Esophagus muscularis mucosa (tissue), 4 donors: ENCODE measurements at regions not wholly inside any gene's neighbourhood (a gene's known extent, or its start where the extent isn't known, plus 50 kb on each side); places are given as distances from the start of the nearest gene placed in this dataset.

Experiments
- DNase-seq: peaks from one replicate; pipeline ENCODE4 v3.0.0-alpha.2; 2017; ENCODE audit errors: extremely low spot score
- H3K27ac ChIP-seq, 4 donors: fragments of 200-600 bp; sonication (generic); replicated peaks in 1 of 4; 1 replicate in 3 of 4; 2 replicates in 1 of 4; pipeline ENCODE4 v1.5.1; 2016 to 2019; ENCODE audit warnings: mild to moderate bottlenecking in 1 of 4
- H3K27me3 ChIP-seq, 4 donors: fragments of 200-600 bp; sonication (generic); one replicate each; pipeline versions ENCODE4 v1.5.1 to v1.6.0; 2016 to 2019
- H3K36me3 ChIP-seq, 4 donors: fragments of 200-600 bp; sonication (generic); one replicate each; pipeline ENCODE4 v1.5.1; 2016 to 2019
- H3K4me1 ChIP-seq, 4 donors: fragments of 200-600 bp; sonication (generic); one replicate each; pipeline ENCODE4 v1.5.1; 2016 to 2019
- H3K4me3 ChIP-seq, 4 donors: fragments of 200-600 bp; sonication (generic); 1 replicate in 2 of 4; 2 replicates in 2 of 4; pipeline ENCODE4 v1.5.1; 2016 to 2019; ENCODE audit warnings: mild to moderate bottlenecking in 4 of 4, moderate library complexity in 1 of 4
- H3K9me3 ChIP-seq, 4 donors: fragments of 200-600 bp; sonication (generic); 1 replicate in 3 of 4; 2 replicates in 1 of 4; pipeline ENCODE4 v1.5.1; 2016 to 2019
- CTCF ChIP-seq, 3 experiments: fragments of 200-600 bp in 2 of 3; fragments of 450-650 bp in 1 of 3; sonication (generic) in 2 of 3; IDR thresholded peaks; one replicate each; pipeline ENCODE4 v1.5.1; 2017 to 2019; ENCODE audit warnings: antibody characterized with exemption in 3 of 3, mild to moderate bottlenecking in 2 of 3, moderate library complexity in 1 of 3
- EP300 ChIP-seq: sonication (generic); formaldehyde crosslinking; IDR thresholded peaks from one replicate; pipeline ENCODE4 v1.6.1; 2017; ENCODE audit warnings: antibody characterized with exemption
- POLR2A ChIP-seq: fragments of 450-650 bp; IDR thresholded peaks from one replicate; pipeline ENCODE4 v1.6.1; 2017; ENCODE audit warnings: antibody characterized with exemption, moderate library complexity, mild to moderate bottlenecking, low read depth
- POLR2AphosphoS5 ChIP-seq, 2 donors: sonication (generic); formaldehyde crosslinking; IDR thresholded peaks; one replicate each; pipeline ENCODE4 v1.6.1; 2017; ENCODE audit warnings: antibody characterized with exemption in 2 of 2
- WGBS: methylation state at CpG from one replicate; pipeline ENCODE4 v1.1.5; 2018; 5-methylcytosine and 5-hydroxymethylcytosine counted together
- intact Hi-C: fragments of 100-400 bp; cut with DNase I; formaldehyde crosslinking; loops from one replicate; pipeline ENCODE4 v1.15.1; 2023

GRCh38 chr5:39671561-39671961 lies 246.8 kb upstream of the DAB2 start:
- Histone ChIP-seq H3K36me3 (no peaks in the 10 kb centered on the region), H3K27me3 (no peaks in the 10 kb centered on the region), H3K4me3 (no peak overlapping the region), H3K4me1 (no peaks in the 10 kb centered on the region), H3K27ac (no peak overlapping the region), H3K9me3 (no peaks in the 10 kb centered on the region)
- intact Hi-C loops: no loop called here
- DNase-seq: no peak
- 44% methylated on average over 1 of the region's 1 CpG for WGBS
- TF ChIP-seq POLR2AphosphoS5 (IDR thresholded peaks at IDR 0.05): no peak
- no peak for TF ChIP-seq CTCF (IDR thresholded peaks at IDR 0.05)

- intact Hi-C loops: no loop called here
Measured at GRCh38 chr5:39670955-39671354, 246.2 kb upstream of the DAB2 start.

GRCh38 chr5:39670391-39670790 lies 245.6 kb upstream of the DAB2 start:
- intact Hi-C loops: no loop called here

More at GRCh38 chr5:39670955-39671354, 246.2 kb upstream of the DAB2 start:
- Histone ChIP-seq H3K9me3 (no peaks in the 10 kb centered on the region), H3K36me3 (no peaks in the 10 kb centered on the region), H3K27ac (no peak overlapping the region), H3K4me3 (no peak overlapping the region), H3K4me1 (no peaks in the 10 kb centered on the region), H3K27me3 (no peaks in the 10 kb centered on the region)
- no peak for TF ChIP-seq EP300
- TF ChIP-seq CTCF (IDR thresholded peaks at IDR 0.05): no peak
- TF ChIP-seq POLR2A: no peak
- TF ChIP-seq POLR2AphosphoS5 (IDR thresholded peaks at IDR 0.05): no peak
- no peak for DNase-seq

GRCh38 chr5:39668980-39669379 lies 244.2 kb upstream of the DAB2 start:
- H3K27me3 ChIP-seq: no peaks in the 10 kb centered on the region
- no peak for DNase-seq

More at GRCh38 chr5:39670391-39670790, 245.6 kb upstream of the DAB2 start:
- H3K27ac ChIP-seq: no peak overlapping the region
- H3K4me1 ChIP-seq: no peaks in the 10 kb centered on the region
- H3K36me3 ChIP-seq: no peaks in the 10 kb centered on the region
- H3K27me3 ChIP-seq: no peaks in the 10 kb centered on the region
- no peaks in the 10 kb centered on the region for H3K9me3 ChIP-seq
- 89% methylated on average over 6 of the region's 6 CpGs for WGBS
- DNase-seq: no peak
- H3K4me3 ChIP-seq: no peak overlapping the region
- no peak for TF ChIP-seq POLR2A
- no peak for TF ChIP-seq EP300
- no peak for TF ChIP-seq CTCF (IDR thresholded peaks at IDR 0.05)
- no peak for TF ChIP-seq POLR2AphosphoS5 (IDR thresholded peaks at IDR 0.05)

More at GRCh38 chr5:39668980-39669379, 244.2 kb upstream of the DAB2 start:
- H3K4me3 ChIP-seq: no peak overlapping the region
- H3K9me3 ChIP-seq: no peaks in the 10 kb centered on the region
- no peaks in the 10 kb centered on the region for H3K4me1 ChIP-seq
- H3K27ac ChIP-seq: no peak overlapping the region
- 97% methylated on average over 3 of the region's 3 CpGs for WGBS
- H3K36me3 ChIP-seq: no peaks in the 10 kb centered on the region
- intact Hi-C loops: no loop called here
- no peak for TF ChIP-seq POLR2AphosphoS5 (IDR thresholded peaks at IDR 0.05)
- TF ChIP-seq POLR2A: no peak
- TF ChIP-seq EP300: no peak
- no peak for TF ChIP-seq CTCF (IDR thresholded peaks at IDR 0.05)
